ENCODE measurements at regions not wholly inside any gene's neighbourhood (a gene's known extent, or its start where the extent isn't known, plus 50 kb on each side); places are given as distances from the start of the nearest gene placed in this dataset.

GRCh38 chr17:72562615-72563188 is 441.9 kb downstream of the SOX9 start:
- TF ChIP-seq GATA2 (IDR thresholded peaks at IDR 0.05; ENCODE audit: low read depth, low read length) (no peak), GATA3 (IDR thresholded peaks at IDR 0.05; ENCODE audit: low read depth, low read length) (no peak)

GRCh38 chr17:72563952-72564351 is 443.1 kb downstream of the SOX9 start:
- TF ChIP-seq GATA3 (IDR thresholded peaks at IDR 0.05; ENCODE audit: low read depth, low read length) = no peak
- no peak for TF ChIP-seq GATA2 (IDR thresholded peaks at IDR 0.05; ENCODE audit: low read depth, low read length)

- no peak for TF ChIP-seq GATA3 (IDR thresholded peaks at IDR 0.05; ENCODE audit: low read depth, low read length)
- TF ChIP-seq GATA2 (IDR thresholded peaks at IDR 0.05; ENCODE audit: low read depth, low read length) = no peak
Observed at GRCh38 chr17:72565006-72565405, 444.2 kb downstream of the SOX9 start.

GRCh38 chr17:72565758-72566157 is 444.9 kb downstream of the SOX9 start:
- TF ChIP-seq GATA3 (IDR thresholded peaks at IDR 0.05; ENCODE audit: low read depth, low read length) (no peak), GATA2 (IDR thresholded peaks at IDR 0.05; ENCODE audit: low read depth, low read length) (no peak)

GRCh38 chr17:72566671-72567484 is 446.1 kb downstream of the SOX9 start:
- TF ChIP-seq GATA3 (IDR thresholded peaks at IDR 0.05; ENCODE audit: low read depth, low read length) = no peak
- no peak for TF ChIP-seq GATA2 (IDR thresholded peaks at IDR 0.05; ENCODE audit: low read depth, low read length)

GRCh38 chr17:72567774-72568173 is 447.0 kb downstream of the SOX9 start:
- TF ChIP-seq GATA3 (IDR thresholded peaks at IDR 0.05; ENCODE audit: low read depth, low read length) (no peak), GATA2 (IDR thresholded peaks at IDR 0.05; ENCODE audit: low read depth, low read length) (no peak)

- TF ChIP-seq GATA2 (IDR thresholded peaks at IDR 0.05; ENCODE audit: low read depth, low read length) = no peak
- TF ChIP-seq GATA3 (IDR thresholded peaks at IDR 0.05; ENCODE audit: low read depth, low read length) = no peak
Observed at GRCh38 chr17:72569148-72569946, 448.5 kb downstream of the SOX9 start.

GRCh38 chr17:72571813-72572396 is 451.1 kb downstream of the SOX9 start:
- TF ChIP-seq GATA3 (IDR thresholded peaks at IDR 0.05; ENCODE audit: low read depth, low read length) = no peak
- TF ChIP-seq GATA2 (IDR thresholded peaks at IDR 0.05; ENCODE audit: low read depth, low read length) = no peak

- TF ChIP-seq GATA3 (IDR thresholded peaks at IDR 0.05; ENCODE audit: low read depth, low read length) = no peak
- TF ChIP-seq GATA2 (IDR thresholded peaks at IDR 0.05; ENCODE audit: low read depth, low read length) = no peak
Observed at GRCh38 chr17:72572604-72573491, 452.0 kb downstream of the SOX9 start.

- TF ChIP-seq GATA3 (IDR thresholded peaks at IDR 0.05; ENCODE audit: low read depth, low read length) (no peak), GATA2 (IDR thresholded peaks at IDR 0.05; ENCODE audit: low read depth, low read length) (no peak)
Observed at GRCh38 chr17:72574675-72575510, 454.1 kb downstream of the SOX9 start.

GRCh38 chr17:72575542-72576233 is 454.9 kb downstream of the SOX9 start:
- no peak for TF ChIP-seq GATA2 (IDR thresholded peaks at IDR 0.05; ENCODE audit: low read depth, low read length)
- TF ChIP-seq GATA3 (IDR thresholded peaks at IDR 0.05; ENCODE audit: low read depth, low read length) = no peak

GRCh38 chr17:72576289-72576759 is 455.5 kb downstream of the SOX9 start:
- TF ChIP-seq GATA2 (IDR thresholded peaks at IDR 0.05; ENCODE audit: low read depth, low read length) (no peak), GATA3 (IDR thresholded peaks at IDR 0.05; ENCODE audit: low read depth, low read length) (no peak)
